Ishikawa (cell line): ENCODE measurements at regions not wholly inside any gene's neighbourhood (a gene's known extent, or its start where the extent isn't known, plus 50 kb on each side); places are given as distances from the start of the nearest gene placed in this dataset.

Experiments
- MAX ChIP-seq: IDR thresholded peaks from 2 replicates; pipeline ENCODE4 v1.6.1; 2012
- REST ChIP-seq: IDR thresholded peaks from 2 replicates; pipeline ENCODE4 v1.6.1; 2012; ENCODE audit warnings: low read depth, mild to moderate bottlenecking

- TF ChIP-seq MAX (no peak), REST (no peak)
Observed at GRCh38 chr11:127709960-127710359, 709.4 kb upstream of the KIRREL3 start.
